Myocyte (in vitro differentiated cells): ENCODE measurements at regions not wholly inside any gene's neighbourhood (a gene's known extent, or its start where the extent isn't known, plus 50 kb on each side); places are given as distances from the start of the nearest gene placed in this dataset.
A peak's percentile ranks its signal among the peaks of the same experiment; 100 is the strongest.
"Not testable (repeated sequence)": the region's sequence is repeated elsewhere in the genome, so short reads cannot be mapped to it uniquely, and the experiment has no call there.

Experiments
- DNase-seq: peaks from one replicate; pipeline ENCODE4 v3.0.0-alpha.2; 2012; ENCODE audit warnings: low read depth

GRCh38 chr3:44117736-44118135 is 124.0 kb upstream of the TOPAZ1 start:
- no peak for DNase-seq

GRCh38 chr3:44120721-44121582 is 120.7 kb upstream of the TOPAZ1 start:
- DNase-seq, result peak; percentile 89

DNA sequence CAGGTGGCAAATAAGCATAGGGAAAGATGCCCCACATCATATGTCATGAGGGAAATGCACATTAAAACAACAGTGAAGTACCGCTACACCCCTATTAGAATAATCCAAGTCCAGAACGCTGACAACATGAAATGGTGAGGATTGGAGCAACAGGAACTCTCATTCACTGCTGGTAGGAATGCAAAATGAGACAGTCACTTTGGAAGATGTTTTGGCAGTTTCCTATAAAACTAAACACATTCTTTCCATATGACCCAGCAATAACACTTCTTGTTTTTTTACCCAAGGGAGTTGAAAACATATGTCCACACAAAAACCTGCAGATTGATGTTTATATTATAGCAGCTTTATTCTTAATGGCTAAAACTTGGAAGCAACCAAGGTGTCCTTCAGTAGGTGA is 116.4 kb upstream of the TOPAZ1 start:
- no peak for DNase-seq

- DNase-seq, result no peak
Observed at GRCh38 chr3:44125882-44126281, 115.8 kb upstream of the TOPAZ1 start.

- DNase-seq, result no peak
Observed at GRCh38 chr3:44128057-44128775, 113.5 kb upstream of the TOPAZ1 start.

DNA sequence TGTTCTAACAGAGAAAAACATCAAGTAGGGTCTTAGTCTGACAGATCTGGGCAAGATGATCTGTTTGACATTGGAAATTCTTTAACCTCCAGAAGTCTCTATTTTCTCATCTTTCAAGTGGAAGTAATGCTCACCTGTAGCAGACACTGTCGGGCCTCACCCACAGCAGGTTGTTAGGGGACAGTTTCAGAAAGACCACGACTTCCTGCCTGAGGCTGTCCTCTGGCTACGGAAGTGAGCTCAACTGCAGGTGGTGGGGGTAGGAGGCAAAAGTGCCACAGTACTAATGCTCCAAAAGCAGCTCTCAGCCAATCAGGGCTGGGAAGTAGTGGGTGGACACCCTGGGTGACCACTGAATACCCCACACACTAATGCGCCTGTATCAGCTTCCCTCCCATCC is 111.4 kb upstream of the TOPAZ1 start:
- no peak for DNase-seq

DNA sequence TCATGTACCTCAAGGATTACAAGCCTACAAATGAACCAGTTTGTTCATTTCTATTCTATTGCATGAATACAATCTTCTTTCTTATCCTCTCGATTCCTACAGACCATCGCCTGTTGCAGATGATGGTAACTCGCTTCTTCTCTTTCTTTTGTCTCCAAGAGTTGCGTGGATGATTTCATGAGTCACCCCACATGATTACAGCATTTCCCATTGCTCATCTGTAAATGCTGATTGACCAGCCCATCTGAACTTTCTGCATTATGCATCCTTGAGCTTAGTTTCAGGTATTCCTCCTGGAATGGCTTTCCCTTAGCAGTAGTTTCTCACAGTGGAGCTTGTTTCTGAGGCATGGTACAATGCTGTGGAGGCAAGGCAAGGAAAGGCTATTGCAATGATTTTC is 109.6 kb upstream of the TOPAZ1 start:
- DNase-seq, result no peak

GRCh38 chr3:44132593-44132992 is 109.1 kb upstream of the TOPAZ1 start:
- DNase-seq, result no peak

DNA sequence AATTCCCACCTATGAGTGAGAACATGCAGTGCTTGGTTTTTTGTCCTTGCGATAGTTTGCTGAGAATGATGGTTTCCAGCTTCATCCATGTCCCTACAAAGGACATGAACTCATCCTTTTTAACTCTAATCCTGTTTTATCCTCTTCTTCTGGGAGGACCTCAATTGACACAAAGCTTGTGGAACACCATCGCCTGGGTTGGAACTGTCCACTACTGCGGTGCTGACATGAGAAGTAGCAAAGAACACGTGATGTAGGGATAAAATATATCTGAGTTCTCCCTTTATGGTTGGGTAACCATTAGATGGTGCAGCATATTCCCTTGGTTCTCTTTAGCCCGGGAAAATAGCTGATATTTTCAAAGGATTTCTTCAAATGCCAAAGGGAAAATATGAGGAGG is 105.3 kb upstream of the TOPAZ1 start:
- DNase-seq, result peak; percentile 46

DNA sequence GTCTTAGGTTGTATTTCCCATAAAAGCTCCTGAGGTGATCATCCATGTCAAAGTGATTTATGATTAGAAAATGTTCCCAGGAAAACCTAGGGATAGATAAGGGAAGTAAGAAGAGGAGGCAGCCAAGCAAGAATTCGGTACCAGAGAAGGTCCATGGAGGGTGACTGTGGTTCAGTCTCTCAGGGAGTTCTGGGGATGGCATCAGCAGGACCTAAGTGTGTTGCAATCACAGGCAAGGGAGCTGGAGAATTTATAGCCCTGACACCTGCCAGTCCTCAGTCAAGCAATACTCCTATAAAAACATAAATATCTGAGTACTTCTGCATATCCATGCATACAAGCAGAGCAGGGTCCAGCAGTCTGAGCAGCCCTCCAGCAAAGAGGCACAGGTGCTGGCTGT is 95.6 kb upstream of the TOPAZ1 start:
- DNase-seq, result no peak

- peak; percentile 2 for DNase-seq
Observed at GRCh38 chr3:44159696-44160300, 81.9 kb upstream of the TOPAZ1 start.

- no peak for DNase-seq
Observed at GRCh38 chr3:44160818-44161217, 80.9 kb upstream of the TOPAZ1 start.

DNA sequence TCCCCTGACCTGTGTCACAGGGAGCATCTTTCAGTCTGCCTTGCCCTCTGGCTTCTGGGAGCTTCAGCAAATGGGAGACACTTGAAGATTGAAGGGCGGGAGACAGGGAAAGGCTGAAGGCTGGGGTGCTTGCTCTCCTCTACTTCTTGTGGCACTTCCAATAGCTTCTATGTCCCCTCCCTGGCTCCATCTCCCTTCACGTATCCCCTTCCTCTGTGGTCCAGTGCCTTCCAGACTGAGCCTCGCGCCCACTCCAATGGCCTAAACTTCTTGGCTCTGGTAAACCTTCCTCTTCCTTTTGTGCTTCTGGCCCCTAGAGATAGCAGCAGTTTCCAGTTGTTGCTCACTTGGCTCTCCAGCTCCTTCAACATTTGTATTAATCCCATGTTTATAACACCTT is 69.8 kb upstream of the TOPAZ1 start:
- DNase-seq, result no peak

DNA sequence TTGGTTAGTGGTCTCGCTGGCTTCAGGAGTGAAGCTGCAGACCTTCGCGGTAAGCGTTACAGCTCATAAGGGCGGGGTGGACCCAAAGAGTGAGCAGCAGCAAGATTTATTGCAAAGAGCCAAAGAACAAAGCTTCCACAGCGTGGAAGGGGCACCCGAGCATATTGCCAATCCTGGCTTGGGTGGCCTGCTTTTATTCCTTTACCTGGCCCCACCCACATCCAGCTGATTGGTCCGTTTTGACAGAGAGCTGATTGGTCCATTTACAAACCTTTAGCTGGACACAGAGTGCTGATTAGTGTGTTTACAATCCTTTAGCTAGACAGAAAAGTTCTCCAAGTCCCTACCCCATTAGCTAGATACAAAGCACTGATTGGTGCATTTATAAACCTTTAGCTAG is 69.0 kb upstream of the TOPAZ1 start:
- not testable (repeated sequence) for DNase-seq

DNA sequence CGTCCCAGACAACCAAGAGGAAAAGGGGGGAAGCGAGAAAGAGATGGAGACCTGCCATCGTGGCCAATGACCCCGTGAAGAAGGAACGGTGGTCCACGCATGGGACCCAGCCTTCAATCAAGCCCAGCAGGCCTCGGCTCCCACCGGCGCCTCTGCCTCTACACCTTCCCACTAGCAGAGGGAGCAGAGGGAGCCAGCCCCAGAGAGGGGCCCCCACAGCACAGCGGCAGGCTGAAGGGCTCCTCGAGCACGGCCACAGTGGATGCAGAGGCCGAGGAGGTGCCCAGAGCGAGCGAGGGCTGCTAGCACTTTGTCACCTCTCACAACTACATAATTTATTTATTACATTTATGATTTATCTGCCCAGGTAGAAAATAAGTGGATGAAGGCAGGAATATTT is 68.4 kb upstream of the TOPAZ1 start:
- no peak for DNase-seq

DNA sequence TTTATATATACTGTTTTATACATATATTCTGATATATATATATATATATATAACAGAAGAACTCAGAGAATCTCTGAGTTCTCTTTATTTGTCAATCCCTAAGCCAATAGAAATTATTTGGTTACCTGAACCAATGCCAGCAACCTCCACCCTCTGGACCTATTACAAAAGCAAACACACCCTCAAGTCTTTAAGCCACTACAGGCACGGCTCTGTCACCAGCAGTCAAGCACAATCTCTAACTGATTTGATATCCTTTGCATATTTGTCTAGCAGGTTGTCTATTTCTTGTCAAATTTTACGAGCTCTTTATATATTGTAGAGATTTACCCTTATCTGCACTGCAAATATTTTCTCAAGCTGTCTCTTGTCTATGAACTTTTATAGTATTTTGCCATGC is 66.6 kb upstream of the TOPAZ1 start:
- DNase-seq, result no peak

DNA sequence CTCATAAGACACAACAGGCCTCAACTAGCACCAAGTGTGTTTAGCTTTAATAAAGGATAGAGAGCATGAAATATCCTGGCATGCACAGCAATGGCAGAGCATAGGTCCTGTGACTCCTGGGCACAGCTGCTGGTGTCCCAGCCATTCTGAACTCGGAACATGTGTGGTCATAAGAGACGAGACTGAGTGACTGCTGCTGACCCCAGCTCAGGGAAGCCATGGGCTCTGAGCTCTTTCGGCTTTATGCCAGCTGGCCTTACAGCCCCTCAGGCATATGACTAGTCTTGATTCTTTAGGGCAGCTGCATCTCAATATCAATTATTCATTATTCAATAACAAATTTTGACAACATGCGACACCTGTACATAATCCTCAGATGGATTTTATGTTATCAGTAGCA is 62.4 kb upstream of the TOPAZ1 start:
- DNase-seq, result peak; percentile 40

DNA sequence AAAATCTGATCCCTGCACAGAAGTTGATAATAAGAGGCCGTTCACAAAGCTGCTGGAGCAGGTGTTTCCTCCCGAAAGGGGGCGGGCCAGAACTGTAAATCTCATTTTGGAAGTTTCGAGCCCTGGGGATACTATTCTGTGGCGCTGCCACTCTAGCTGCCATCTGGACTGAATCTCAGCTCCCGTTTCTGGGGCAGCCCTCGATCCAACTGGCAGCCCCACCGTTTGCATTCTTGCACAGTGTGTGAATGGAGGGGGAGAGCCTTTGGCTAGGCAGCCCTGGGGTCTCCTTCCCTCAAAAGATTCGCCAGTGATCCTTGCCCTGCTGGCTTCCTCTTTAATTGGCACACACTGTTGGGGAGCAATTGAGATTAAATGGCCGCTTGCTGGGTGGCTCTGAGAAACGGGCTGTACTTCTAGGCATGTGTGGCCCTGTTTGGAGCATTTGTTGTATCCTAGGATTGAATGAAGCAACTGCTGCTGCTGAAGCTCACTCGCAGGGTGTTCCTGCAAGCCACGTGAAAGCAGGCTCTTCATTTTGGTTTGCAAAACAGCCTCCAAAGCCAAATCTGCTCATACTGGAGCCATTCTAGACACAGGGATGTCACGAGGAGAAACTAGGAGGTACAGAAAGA is 57.2 kb upstream of the TOPAZ1 start:
- DNase-seq, result peak; percentile 44

DNA sequence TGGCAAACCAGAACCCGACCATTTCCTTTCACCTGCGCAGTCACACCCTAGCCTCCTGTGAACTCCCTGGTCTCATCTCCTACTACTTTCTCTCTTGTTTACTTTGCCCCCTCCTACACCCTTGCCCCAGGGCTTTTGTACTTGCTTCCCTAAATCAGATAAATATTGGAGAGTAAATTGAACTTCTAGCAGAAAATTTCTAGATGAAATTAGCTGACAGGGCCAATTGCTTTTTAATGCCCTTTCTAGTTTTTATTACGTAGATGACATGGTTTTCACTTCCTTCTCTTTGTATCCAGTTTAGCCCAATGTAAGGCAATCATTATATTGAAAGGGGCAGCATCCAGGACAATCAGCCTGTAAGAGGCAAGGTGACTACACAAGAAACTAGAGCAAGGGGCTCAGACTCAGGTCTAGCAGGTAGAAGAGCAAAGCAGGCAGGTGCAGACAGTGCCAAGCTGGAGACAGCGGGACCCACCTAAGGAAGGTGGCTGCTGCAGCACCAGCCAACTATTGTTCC is 56.2 kb upstream of the TOPAZ1 start:
- DNase-seq, result no peak

GRCh38 chr3:44186111-44186672 is 55.5 kb upstream of the TOPAZ1 start:
- no peak for DNase-seq

DNA sequence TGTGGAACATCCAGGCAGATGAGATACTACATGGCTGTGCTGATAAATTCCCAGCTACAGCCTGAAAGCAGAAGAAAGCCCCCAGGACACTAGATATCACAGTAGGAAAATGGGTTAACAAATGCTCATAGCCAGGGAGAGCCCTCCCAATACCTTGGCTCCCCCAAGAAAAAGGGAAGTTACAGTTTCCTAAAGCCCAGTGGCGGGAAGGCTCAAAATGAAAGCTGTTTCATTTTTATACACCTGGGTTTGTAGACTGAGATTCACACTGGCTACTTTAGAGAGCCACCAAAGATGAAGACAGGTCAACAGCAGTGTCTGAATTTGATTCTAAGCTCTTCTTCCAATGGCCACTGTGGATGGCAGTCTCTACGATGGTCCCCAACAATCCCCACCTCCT is 55.0 kb upstream of the TOPAZ1 start:
- no peak for DNase-seq
